ENCODE measurements at regions not wholly inside any gene's neighbourhood (a gene's known extent, or its start where the extent isn't known, plus 50 kb on each side); places are given as distances from the start of the nearest gene placed in this dataset.
"Not testable (repeated sequence)": the region's sequence is repeated elsewhere in the genome, so short reads cannot be mapped to it uniquely, and the experiment has no call there.

DNA sequence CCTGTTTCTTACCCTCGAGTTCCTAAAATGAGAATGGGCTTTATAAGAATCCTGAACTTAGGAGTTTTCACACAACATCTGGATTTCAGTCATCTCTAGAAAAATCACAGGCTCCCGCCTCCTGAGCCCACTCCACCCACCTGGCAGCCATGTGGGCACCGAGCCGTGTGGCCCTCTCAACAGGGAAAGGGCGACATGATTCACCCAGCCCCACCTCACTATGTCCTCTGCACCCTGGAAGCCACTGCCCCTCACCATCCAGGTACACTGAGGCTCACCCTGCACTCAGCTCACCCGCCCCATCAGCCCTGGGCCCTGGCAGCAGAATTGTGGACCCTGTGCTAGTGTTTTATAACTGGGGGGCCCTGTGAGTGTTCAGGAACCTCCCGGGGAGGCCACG lies 101.5 kb downstream of the SHANK2 start:
- DNase-seq = no peak

DNA sequence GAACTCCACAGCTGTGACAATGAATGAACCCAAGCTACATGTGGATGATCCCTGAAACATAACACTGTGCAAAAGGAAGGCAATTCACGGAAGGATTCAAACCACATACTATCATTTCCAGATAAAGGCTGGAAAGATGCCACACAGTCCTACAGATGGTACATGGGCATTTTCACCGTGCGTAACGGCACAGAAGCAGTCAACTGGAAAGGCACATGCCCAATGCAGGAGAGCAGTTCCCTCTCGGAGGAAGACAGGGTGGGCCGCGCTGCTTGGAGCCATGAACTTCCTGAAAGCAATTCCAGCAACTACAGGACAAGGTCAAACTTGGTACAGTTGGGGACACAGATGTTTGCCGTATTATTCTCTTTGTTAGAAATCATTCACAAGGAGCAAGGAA lies 103.7 kb downstream of the SHANK2 start:
- no peak for DNase-seq

DNA sequence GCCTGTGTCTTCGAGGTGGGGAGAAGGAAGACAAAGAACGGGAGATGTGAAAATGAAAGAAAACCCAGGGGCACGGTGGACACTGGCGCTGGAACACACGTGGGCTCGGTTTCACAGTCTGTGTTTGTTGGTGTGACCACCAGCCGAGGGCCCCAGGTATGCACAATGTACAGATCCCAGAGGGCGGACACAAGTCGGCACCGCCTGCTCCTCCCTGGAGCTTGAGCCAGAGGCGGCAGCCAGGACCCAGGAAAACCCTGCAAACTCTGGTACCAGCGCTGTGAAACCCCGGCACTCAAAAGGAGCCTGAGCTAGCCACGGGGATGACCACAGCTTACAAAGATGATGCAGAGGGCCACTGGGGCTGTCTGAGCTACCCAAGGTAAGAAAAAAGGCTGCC lies 105.0 kb downstream of the SHANK2 start:
- DNase-seq = no peak

- DNase-seq = no peak
Observed at GRCh38 chr11:71146846-71147245, 105.5 kb downstream of the SHANK2 start.

DNA sequence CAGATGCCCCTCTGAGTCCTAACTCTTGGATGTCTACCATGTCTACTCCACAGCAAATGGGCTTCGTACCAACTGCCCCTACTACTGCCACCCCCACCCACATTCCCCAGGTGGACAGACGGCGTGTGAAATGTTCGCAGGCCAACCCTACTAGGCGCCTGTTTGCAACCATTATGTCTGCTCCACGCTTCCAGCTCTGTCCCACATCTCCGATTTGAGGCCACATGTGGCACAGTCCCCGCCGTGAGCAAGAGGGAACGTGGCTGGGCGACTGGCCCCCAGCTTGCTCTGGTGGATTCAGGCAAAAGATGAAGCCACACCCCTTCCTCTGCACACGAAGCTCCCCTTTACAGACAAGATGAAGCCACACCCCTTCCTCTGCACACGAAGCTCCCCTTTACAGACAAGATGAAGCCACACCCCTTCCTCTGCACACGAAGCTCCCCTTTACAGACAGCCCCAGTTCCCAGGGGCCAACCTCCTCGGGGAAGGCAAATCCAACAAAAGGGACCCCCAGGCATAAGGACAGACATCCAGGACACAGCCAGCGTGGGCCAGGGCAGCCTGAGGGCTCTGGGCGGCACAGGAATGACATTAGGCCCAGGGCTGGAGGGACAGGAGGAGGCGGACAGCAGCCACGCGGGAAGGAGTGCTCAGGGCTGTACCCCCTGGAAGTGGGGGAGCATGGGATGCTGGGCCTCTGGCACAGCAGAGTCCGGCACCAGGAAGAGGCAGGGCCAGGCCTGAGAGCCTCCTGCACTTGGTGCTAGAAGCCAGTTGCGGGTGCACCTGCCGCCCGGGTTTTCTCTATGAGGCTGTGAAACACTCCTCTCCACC lies 106.2 kb downstream of the SHANK2 start:
- no peak for DNase-seq

DNA sequence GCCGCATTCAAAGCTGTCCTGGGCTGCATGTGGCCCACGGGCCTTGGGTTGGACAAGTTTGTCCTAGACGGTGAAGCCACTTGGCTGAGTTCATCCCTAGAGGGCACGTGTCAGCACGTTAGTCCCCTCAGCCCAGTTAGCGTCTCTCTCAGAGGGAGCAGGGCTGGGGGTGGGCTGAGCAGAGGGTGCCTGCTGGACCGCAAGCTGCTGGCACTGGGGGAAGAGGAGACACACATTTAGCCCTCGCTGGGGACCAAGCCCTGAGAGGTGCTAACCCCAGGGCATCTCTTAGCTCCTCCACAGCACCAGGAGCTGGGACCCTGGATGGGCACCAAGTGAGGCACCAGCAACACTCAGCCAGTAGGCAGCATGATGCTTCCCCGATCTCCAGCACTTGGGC lies 107.0 kb downstream of the SHANK2 start:
- no peak for DNase-seq

- DNase-seq = no peak
Observed at GRCh38 chr11:71144736-71145135, 107.6 kb downstream of the SHANK2 start.

GRCh38 chr11:71144010-71144409 lies 108.4 kb downstream of the SHANK2 start:
- DNase-seq = no peak

DNA sequence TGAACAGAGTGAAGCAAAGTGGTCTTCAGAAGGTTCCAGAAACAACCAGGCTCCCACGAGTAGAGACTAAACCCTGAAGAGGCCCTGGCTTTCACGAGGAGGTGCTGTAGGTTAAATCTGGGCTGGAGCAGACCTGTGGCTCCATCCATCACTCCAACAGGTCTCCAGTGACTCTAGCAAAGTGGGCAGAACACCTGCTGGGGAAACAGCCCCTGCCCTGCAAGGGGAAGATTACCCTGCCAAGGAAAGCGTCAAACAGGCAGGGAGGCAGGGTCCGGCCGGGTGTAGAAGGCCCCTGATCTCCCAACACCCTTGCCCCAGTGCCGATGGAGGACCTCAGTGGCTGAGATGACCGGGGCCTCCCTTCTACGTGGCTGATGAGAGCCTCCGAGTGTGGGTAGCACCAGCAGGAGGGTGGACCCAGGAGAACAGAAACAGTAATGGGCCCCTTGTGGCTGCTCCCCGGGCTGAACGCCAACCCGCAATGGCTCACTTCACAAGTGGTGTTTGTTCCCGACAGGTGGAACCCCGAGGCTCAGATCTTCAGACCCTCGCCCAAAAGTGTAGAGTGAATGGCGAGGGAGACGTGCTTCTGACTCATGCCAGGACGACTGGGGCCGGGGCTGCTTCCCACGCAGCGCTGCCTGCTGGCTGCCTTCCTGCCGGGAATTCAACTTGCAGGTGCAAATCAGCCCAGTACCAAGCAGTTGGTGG lies 112.0 kb downstream of the SHANK2 start:
- no peak for DNase-seq

DNA sequence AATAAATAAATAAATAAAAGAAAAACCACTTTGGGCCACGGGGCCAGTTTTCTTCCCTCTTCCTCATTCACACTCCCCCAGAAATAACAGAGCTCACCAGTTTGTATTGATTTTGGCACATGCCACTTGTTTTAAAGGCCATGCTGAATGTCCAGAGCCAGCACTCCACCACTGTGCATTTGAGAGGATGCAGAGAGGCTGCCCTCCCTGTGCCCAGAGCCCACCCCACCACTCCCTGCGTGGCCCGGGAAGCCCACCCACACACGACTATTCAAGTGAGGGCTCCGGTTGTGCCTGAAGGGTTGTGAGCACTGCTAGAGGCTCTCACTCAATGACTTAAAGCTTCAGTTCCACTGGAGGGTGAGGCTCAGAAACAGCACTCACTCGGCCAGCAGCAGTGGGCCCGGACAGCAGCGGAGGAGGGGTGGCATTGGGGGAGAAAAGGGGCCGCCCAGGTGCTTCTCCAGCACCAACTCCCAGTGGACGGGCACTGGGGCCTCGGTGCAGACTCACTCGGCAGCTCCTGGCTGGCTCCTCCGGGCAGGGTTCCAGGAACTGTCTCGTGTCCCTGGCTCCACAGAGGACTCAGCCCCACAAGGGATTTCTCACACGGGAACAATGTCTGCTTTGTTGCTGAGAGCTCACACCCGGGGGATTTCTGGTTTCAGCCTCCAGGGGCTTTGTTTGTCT lies 112.7 kb downstream of the SHANK2 start:
- DNase-seq = no peak

DNA sequence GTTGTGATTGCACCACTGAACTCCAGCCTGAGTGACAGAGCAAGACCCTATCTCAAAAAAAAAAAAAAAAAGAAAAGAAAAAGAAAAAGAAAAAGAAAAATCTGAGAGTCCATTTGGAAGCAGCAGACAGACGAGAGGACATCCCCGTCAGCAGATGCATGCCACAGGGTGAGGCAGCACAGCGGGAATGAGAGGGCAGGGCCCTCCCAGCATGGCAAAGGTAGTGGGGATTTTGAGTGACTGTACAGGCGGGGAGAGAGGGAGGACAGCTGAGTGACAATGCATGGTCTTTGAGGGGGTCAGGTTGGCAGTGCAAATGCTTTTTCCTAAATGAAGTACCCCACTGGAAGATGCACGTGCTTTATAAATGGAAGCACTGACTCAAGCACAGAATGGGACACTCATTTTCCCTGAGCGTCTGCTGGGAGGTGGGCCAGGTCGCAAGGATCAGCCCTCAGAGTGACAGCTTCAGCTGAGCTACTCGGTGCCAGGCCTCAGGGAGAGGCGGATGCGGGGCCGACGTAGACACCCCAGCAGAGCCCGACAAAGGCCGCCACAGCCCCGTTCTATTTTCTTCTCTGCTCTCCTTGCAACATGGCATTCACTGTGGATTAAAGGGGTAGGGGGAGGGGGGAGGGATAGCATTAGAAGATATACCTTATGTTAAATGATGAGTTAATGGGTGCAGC lies 113.5 kb downstream of the SHANK2 start:
- DNase-seq = no peak

GRCh38 chr11:71137376-71137775 lies 115.0 kb downstream of the SHANK2 start:
- no peak for DNase-seq

- DNase-seq = no peak
Observed at GRCh38 chr11:71136095-71136845, 116.1 kb downstream of the SHANK2 start.

DNA sequence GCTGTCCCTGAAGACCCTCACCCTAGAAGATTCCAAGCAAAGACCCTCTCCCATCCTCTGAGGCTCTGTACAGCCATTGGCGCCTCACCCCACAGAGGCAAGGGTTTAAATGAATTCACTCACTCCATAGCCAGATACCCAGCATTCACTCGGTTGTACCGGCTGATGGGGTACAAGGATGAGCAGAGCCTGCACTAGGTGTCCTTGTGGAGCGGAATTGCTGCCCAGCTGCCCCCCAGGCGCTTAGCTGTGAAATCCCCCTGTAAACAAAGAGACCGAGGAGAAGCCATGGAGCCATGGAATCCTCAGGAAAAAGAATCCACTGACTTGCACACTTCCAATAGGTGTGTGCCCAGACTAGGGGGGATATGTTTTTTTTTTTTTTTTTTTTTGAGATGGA lies 117.3 kb downstream of the SHANK2 start:
- no peak for DNase-seq

DNA sequence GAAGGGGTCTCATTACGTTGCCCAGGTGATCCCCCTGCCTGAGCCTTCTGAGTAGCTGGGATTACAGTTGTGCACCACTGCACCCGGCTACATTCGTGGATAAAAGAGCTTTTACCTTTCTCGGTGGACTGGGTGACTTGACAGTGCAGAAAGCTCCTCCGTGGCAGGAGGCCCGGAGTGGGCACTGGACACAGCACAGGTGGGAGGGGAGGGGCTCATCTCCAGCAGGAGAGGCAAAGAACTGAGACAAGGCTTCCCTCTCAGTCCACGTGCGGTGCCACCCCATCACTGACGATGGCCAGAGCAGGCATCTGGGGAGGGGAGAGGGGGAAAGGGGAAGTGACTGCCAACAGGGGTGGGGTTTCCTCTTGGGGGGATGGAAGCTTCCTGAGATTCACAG lies 118.4 kb downstream of the SHANK2 start:
- no peak for DNase-seq

DNA sequence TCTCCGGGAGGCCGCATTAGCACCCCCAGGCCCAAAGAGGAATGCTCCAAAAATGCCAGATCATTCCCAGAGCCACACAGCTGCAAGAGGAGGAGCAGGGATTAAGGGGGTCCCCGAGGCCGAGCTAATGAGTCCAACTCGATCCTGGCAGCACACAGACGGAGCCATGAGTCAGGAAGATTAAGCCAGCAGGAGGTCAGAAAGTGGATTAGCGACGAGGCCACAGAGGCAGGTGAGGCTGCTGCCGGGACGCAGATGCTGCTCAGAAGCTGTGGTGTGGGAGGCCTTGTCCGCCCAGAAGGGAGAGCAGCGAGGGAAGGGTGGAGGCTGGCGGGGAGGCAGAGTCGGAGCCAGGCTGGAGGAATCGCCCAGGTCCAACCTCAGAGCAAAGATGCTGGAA lies 120.5 kb downstream of the SHANK2 start:
- no peak for DNase-seq

DNA sequence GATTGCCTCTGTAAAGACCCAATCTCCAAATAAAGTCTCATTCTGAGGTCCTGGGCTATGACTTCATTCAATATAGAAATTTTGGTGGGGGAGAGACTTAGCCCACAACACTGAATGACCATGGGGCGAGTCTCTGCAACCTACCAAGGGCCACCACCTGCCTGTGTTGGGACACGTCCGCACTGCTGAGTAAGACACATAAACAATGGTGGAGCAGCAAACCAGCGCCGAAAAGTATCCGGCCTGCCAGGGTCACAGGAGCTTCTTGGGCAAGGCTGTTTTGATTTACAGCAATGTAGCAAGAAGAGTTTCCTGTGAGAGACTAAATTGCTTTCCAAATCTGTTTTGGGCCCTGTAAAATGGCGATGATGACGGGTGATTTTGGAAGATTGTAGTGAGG lies 122.3 kb downstream of the SHANK2 start:
- no peak for DNase-seq

- DNase-seq = no peak
Observed at GRCh38 chr11:71129624-71130023, 122.8 kb downstream of the SHANK2 start.

GRCh38 chr11:71127806-71128205 lies 124.6 kb downstream of the SHANK2 start:
- no peak for DNase-seq

DNA sequence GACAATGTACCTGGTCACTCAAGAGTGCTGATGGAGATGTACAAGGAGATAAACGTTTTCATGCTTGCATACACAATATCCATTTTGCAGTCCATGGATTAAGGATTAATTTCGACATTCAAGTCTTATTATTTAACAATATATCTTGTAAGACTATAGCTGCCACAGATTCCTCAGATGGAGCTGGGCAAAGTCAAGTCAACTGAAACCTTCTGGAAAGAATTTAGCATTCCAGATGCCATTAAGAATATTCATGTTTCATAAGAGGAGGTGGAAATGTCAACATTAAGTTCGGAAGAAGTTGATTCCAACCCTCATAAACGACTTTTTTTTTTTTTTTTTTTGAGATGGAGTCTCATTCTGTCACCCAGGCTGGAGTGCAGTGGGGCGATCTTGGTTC lies 126.0 kb downstream of the SHANK2 start:
- DNase-seq = not testable (repeated sequence)

DNA sequence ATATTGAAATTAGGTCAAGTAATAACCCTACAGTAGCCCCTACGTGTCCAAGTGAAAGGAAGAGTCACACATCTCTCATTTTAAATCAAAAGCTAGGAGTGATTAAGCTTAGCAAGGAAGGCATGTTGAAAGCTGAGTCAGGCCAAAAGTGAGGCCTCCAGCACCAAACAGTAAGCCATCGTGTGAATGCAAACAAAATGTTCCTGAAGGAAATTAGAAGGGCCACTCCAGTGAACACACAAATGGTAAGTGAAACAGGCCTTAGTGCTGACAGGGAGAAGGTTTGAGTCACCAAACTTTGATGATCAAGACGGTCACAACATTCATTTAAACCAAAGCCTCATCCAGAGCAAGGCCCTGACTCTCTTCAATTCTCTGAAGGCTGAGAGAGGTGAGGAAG lies 127.2 kb downstream of the SHANK2 start:
- DNase-seq = no peak

GRCh38 chr11:71124127-71124526 lies 128.2 kb downstream of the SHANK2 start:
- no peak for DNase-seq

DNA sequence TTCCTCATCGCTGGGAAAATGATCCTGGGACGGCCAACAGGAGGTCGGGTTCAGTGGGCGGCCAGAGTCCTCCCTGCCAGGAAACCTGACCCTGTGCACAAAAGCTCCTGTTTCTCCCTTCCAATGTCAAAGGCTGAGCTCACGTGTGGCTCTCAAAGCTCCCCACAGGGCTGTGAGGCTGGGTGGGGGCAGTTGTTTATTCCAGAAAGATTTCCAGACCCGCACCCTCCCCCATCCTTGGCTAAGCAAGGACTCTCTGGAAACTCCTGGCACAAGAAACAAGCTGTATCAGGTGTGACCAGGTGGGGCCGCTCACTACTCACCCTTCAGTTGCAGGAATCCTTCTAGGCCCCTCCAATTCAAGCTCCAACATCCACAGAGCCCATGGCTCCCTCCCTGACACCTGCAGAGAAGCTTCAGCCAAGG lies 131.9 kb downstream of the SHANK2 start:
- DNase-seq = no peak
